H9 (cell line): ENCODE measurements at regions not wholly inside any gene's neighbourhood (a gene's known extent, or its start where the extent isn't known, plus 50 kb on each side); places are given as distances from the start of the nearest gene placed in this dataset.

Experiments used
- DNase-seq: peaks from one replicate; pipeline ENCODE4 v3.0.0-alpha.2; 2017
- H2AFZ ChIP-seq: one replicate; pipeline ENCODE4 v1.6.1; 2013; ENCODE audit warnings: mild to moderate bottlenecking, low read length, control low read depth, moderate library complexity
- H2AK5ac ChIP-seq: 2 replicates; pipeline ENCODE4 v1.6.1; 2013; ENCODE audit warnings: low read length, control low read depth, mixed read lengths; ENCODE audit not compliant: insufficient read length
- H2BK120ac ChIP-seq: one replicate; pipeline ENCODE4 v1.6.1; 2013; ENCODE audit warnings: low read depth, mild to moderate bottlenecking, low read length, control low read depth, inconsistent platforms; ENCODE audit not compliant: poor library complexity, severe bottlenecking
- H2BK12ac ChIP-seq: 2 replicates; pipeline ENCODE4 v1.6.1; 2013; ENCODE audit warnings: low read length, control low read depth, mixed read lengths, low read depth; ENCODE audit not compliant: insufficient read length
- H2BK15ac ChIP-seq: 2 replicates; pipeline ENCODE4 v1.6.1; 2013; ENCODE audit warnings: low read depth, low read length, control low read depth
- H2BK20ac ChIP-seq: one replicate; pipeline ENCODE4 v1.6.1; 2013; ENCODE audit warnings: low read depth, mild to moderate bottlenecking, low read length, control low read depth, inconsistent platforms; ENCODE audit not compliant: poor library complexity, severe bottlenecking
- H2BK5ac ChIP-seq: 2 replicates; pipeline ENCODE4 v1.6.1; 2013; ENCODE audit warnings: low read length, control low read depth, mixed read lengths; ENCODE audit not compliant: insufficient read length
- H3K14ac ChIP-seq: 2 replicates; pipeline ENCODE4 v1.6.1; 2013; ENCODE audit warnings: low read length, control low read depth; ENCODE audit not compliant: insufficient read depth
- H3K18ac ChIP-seq: 2 replicates; pipeline ENCODE4 v1.6.1; 2013; ENCODE audit warnings: low read depth, mild to moderate bottlenecking, mixed read lengths, low read length, control low read depth; ENCODE audit not compliant: insufficient read length
- H3K23ac ChIP-seq: 2 replicates; pipeline ENCODE4 v1.6.1; 2013; ENCODE audit warnings: low read length, control low read depth, mixed read lengths, low read depth; ENCODE audit not compliant: insufficient read length
- H3K23me2 ChIP-seq: 2 replicates; pipeline ENCODE4 v1.6.1; 2013; ENCODE audit warnings: low read depth, mild to moderate bottlenecking, mixed read lengths, low read length, control low read depth; ENCODE audit not compliant: insufficient read length, poor library complexity, severe bottlenecking
- H3K27ac ChIP-seq: 2 replicates; pipeline ENCODE4 v1.5.1; 2013; ENCODE audit warnings: low read length, control low read depth, mixed read lengths, low read depth; ENCODE audit not compliant: insufficient read length
- H3K27me3 ChIP-seq: 2 replicates; pipeline ENCODE4 v1.6.1; 2013; ENCODE audit warnings: low read length, control low read depth, inconsistent platforms; ENCODE audit not compliant: insufficient read depth
- H3K4ac ChIP-seq: 2 replicates; pipeline ENCODE4 v1.6.1; 2013; ENCODE audit warnings: low read depth, mild to moderate bottlenecking, control low read depth, inconsistent platforms, low read length, moderate library complexity
- H3K4me1 ChIP-seq: 2 replicates; pipeline ENCODE4 v1.6.1; 2013; ENCODE audit warnings: low read length, control low read depth, inconsistent platforms; ENCODE audit not compliant: insufficient read depth
- H3K4me2 ChIP-seq: 2 replicates; pipeline ENCODE4 v1.6.1; 2013; ENCODE audit warnings: low read length, control low read depth, mixed read lengths; ENCODE audit not compliant: insufficient read length, insufficient read depth
- H3K56ac ChIP-seq: 2 replicates; pipeline ENCODE4 v1.6.1; 2013; ENCODE audit warnings: low read depth, mild to moderate bottlenecking, mixed read lengths, low read length, control low read depth; ENCODE audit not compliant: insufficient read length
- H3K79me1 ChIP-seq: 2 replicates; pipeline ENCODE4 v1.6.1; 2013; ENCODE audit warnings: low read depth, mild to moderate bottlenecking, moderate library complexity, low read length, control low read depth, inconsistent platforms; ENCODE audit not compliant: insufficient read depth, poor library complexity, severe bottlenecking
- H3K79me2 ChIP-seq: 2 replicates; pipeline ENCODE4 v1.6.1; 2013; ENCODE audit warnings: low read length, control low read depth, inconsistent platforms; ENCODE audit not compliant: insufficient read depth
- H3K9ac ChIP-seq: 2 replicates; pipeline ENCODE4 v1.6.1; 2013; ENCODE audit warnings: low read length, control low read depth, mixed read lengths; ENCODE audit not compliant: insufficient read length; ENCODE audit errors: extremely low read depth
- H3K9me3 ChIP-seq: one replicate; pipeline ENCODE4 v1.6.1; 2013; ENCODE audit warnings: low read depth, low read length, inconsistent platforms; ENCODE audit not compliant: control insufficient read depth
- H3T11ph ChIP-seq: one replicate; pipeline ENCODE4 v1.6.1; 2013; ENCODE audit warnings: mild to moderate bottlenecking, low read length, control low read depth, inconsistent platforms
- H4K20me1 ChIP-seq: one replicate; pipeline ENCODE4 v1.6.1; 2013; ENCODE audit not compliant: control insufficient read depth, insufficient read length, insufficient read depth
- H4K5ac ChIP-seq: 2 replicates; pipeline ENCODE4 v1.6.1; 2013; ENCODE audit warnings: low read depth, mild to moderate bottlenecking, mixed read lengths, low read length, control low read depth; ENCODE audit not compliant: insufficient read length
- H4K8ac ChIP-seq: replicated peaks from 2 replicates; pipeline ENCODE4 v1.6.1; 2013; ENCODE audit warnings: low read length, control low read depth, mixed read lengths, low read depth; ENCODE audit not compliant: insufficient read length
- H4K91ac ChIP-seq: 2 replicates; pipeline ENCODE4 v1.6.1; 2013; ENCODE audit warnings: low read depth, mild to moderate bottlenecking, moderate library complexity, mixed read lengths, low read length, control low read depth; ENCODE audit not compliant: insufficient read length
- H3K27ac Mint-ChIP-seq, 3 experiments: 2 replicates in 2 of 3; 3 replicates in 1 of 3; pipeline ENCODE4 v1.8.0; 2020 to 2021; ENCODE audit warnings: mixed read lengths in 3 of 3, mild to moderate bottlenecking in 1 of 3, moderate library complexity in 1 of 3
- H3K27me3 Mint-ChIP-seq: 2 replicates; pipeline ENCODE4 v1.8.0; 2021; ENCODE audit warnings: low read depth, mild to moderate bottlenecking, moderate library complexity, mixed read lengths
- H3K36me3 Mint-ChIP-seq, 3 experiments: 2 replicates in 2 of 3; 3 replicates in 1 of 3; pipeline ENCODE4 v1.8.0; 2020 to 2021; ENCODE audit warnings: low read depth in 3 of 3, mixed read lengths in 3 of 3; ENCODE audit not compliant: insufficient read depth in 1 of 3
- H3K4me1 Mint-ChIP-seq, 2 experiments: 2 replicates each; pipeline ENCODE4 v1.8.0; 2020; ENCODE audit warnings: mixed read lengths in 2 of 2
- H3K4me3 Mint-ChIP-seq, 2 experiments: 2 replicates in 1 of 2; 3 replicates in 1 of 2; pipeline ENCODE4 v1.8.0; 2020 to 2021; ENCODE audit warnings: mild to moderate bottlenecking in 2 of 2, mixed read lengths in 2 of 2, moderate library complexity in 1 of 2
- H3K9me3 Mint-ChIP-seq, 2 experiments: 2 replicates in 1 of 2; 3 replicates in 1 of 2; pipeline ENCODE4 v1.8.0; 2020; ENCODE audit warnings: mild to moderate bottlenecking in 2 of 2, mixed read lengths in 2 of 2, moderate library complexity in 1 of 2
- CTCF ChIP-seq: fragments of 200-600 bp; sonication (generic); conservative IDR thresholded peaks from 3 replicates; pipeline ENCODE4 v1.8.0; 2021; ENCODE audit warnings: antibody characterized with exemption, mild to moderate bottlenecking

DNA sequence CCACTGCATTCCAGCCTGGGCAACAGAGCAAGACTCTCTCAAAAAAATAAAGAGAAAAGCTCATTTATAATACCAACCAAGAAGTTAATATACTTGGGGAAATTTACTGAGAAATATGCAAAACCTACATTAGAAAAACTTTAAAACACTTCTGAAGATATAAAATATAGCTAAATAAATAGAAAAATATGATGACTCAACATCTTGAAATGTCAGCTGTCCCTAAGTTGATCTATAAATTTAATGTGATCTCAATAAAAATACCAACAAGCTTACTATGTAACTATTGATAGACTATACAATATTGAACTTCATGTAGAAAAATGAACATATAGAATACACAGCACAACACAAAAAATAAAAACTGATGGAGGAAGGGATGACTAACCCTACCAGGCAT lies 87.5 kb upstream of the INTU start:
- H3K23ac ChIP-seq = no peak overlapping the region
- Mint-ChIP-seq H3K4me1 (peaks cover 15 to 17% of the 10 kb centered on the region in 2 experiments), H3K27ac (no peak overlapping the region; a peak in 1 of 7 replicates), H3K36me3 (peaks cover 5 to 8% (median 6%) of the 10 kb centered on the region in 3 experiments; a peak in 5 of 7 replicates), H3K9me3 (peaks cover 8 to 9% of the 10 kb centered on the region in 2 experiments; a peak in 4 of 5 replicates), H3K27me3 (no peaks in the 10 kb centered on the region), H3K4me3 (no peak overlapping the region)
- H3K4me1 ChIP-seq = peaks cover 4% of the 10 kb centered on the region; the same call in 1 of the 2 replicates
- no peak overlapping the region for H3K14ac ChIP-seq
- H2AFZ ChIP-seq = no peak overlapping the region
- no peak for TF ChIP-seq CTCF
- no peaks in the 10 kb centered on the region for H4K20me1 ChIP-seq
- H3K9me3 ChIP-seq = no peaks in the 10 kb centered on the region
- H3K56ac ChIP-seq = no peak overlapping the region
- no peak overlapping the region for H3K4me2 ChIP-seq
- no peak overlapping the region for H2BK15ac ChIP-seq
- no peak overlapping the region for H2BK120ac ChIP-seq
- no peaks in the 10 kb centered on the region for H3K27me3 ChIP-seq
- H4K91ac ChIP-seq = no peak overlapping the region
- H3K18ac ChIP-seq = no peak overlapping the region
- no peak overlapping the region for H2AK5ac ChIP-seq
- no peak overlapping the region for H3T11ph ChIP-seq
- H4K8ac ChIP-seq = no peak overlapping the region
- no peaks in the 10 kb centered on the region for H3K79me1 ChIP-seq
- H2BK5ac ChIP-seq = no peak overlapping the region
- no peak for DNase-seq
- H2BK20ac ChIP-seq = no peak overlapping the region
- H3K79me2 ChIP-seq = no peaks in the 10 kb centered on the region
- no peak overlapping the region for H4K5ac ChIP-seq
- no peak overlapping the region for H3K9ac ChIP-seq
- no peak overlapping the region for H3K4ac ChIP-seq
- H2BK12ac ChIP-seq = no peak overlapping the region
- H3K23me2 ChIP-seq = no peaks in the 10 kb centered on the region
- no peak overlapping the region for H3K27ac ChIP-seq
